H9 (cell line): ENCODE measurements at regions not wholly inside any gene's neighbourhood (a gene's known extent, or its start where the extent isn't known, plus 50 kb on each side); places are given as distances from the start of the nearest gene placed in this dataset.

Source experiments
- DNase-seq: peaks from one replicate; pipeline ENCODE4 v3.0.0-alpha.2; 2017
- H2AFZ ChIP-seq: one replicate; pipeline ENCODE4 v1.6.1; 2013; ENCODE audit warnings: mild to moderate bottlenecking, low read length, control low read depth, moderate library complexity
- H2AK5ac ChIP-seq: 2 replicates; pipeline ENCODE4 v1.6.1; 2013; ENCODE audit warnings: low read length, control low read depth, mixed read lengths; ENCODE audit not compliant: insufficient read length
- H2BK120ac ChIP-seq: one replicate; pipeline ENCODE4 v1.6.1; 2013; ENCODE audit warnings: low read depth, mild to moderate bottlenecking, low read length, control low read depth, inconsistent platforms; ENCODE audit not compliant: poor library complexity, severe bottlenecking
- H2BK12ac ChIP-seq: 2 replicates; pipeline ENCODE4 v1.6.1; 2013; ENCODE audit warnings: low read length, control low read depth, mixed read lengths, low read depth; ENCODE audit not compliant: insufficient read length
- H2BK15ac ChIP-seq: 2 replicates; pipeline ENCODE4 v1.6.1; 2013; ENCODE audit warnings: low read depth, low read length, control low read depth
- H2BK20ac ChIP-seq: one replicate; pipeline ENCODE4 v1.6.1; 2013; ENCODE audit warnings: low read depth, mild to moderate bottlenecking, low read length, control low read depth, inconsistent platforms; ENCODE audit not compliant: poor library complexity, severe bottlenecking
- H2BK5ac ChIP-seq: 2 replicates; pipeline ENCODE4 v1.6.1; 2013; ENCODE audit warnings: low read length, control low read depth, mixed read lengths; ENCODE audit not compliant: insufficient read length
- H3K14ac ChIP-seq: 2 replicates; pipeline ENCODE4 v1.6.1; 2013; ENCODE audit warnings: low read length, control low read depth; ENCODE audit not compliant: insufficient read depth
- H3K18ac ChIP-seq: 2 replicates; pipeline ENCODE4 v1.6.1; 2013; ENCODE audit warnings: low read depth, mild to moderate bottlenecking, mixed read lengths, low read length, control low read depth; ENCODE audit not compliant: insufficient read length
- H3K23ac ChIP-seq: 2 replicates; pipeline ENCODE4 v1.6.1; 2013; ENCODE audit warnings: low read length, control low read depth, mixed read lengths, low read depth; ENCODE audit not compliant: insufficient read length
- H3K23me2 ChIP-seq: 2 replicates; pipeline ENCODE4 v1.6.1; 2013; ENCODE audit warnings: low read depth, mild to moderate bottlenecking, mixed read lengths, low read length, control low read depth; ENCODE audit not compliant: insufficient read length, poor library complexity, severe bottlenecking
- H3K27ac ChIP-seq: 2 replicates; pipeline ENCODE4 v1.5.1; 2013; ENCODE audit warnings: low read length, control low read depth, mixed read lengths, low read depth; ENCODE audit not compliant: insufficient read length
- H3K27me3 ChIP-seq: 2 replicates; pipeline ENCODE4 v1.6.1; 2013; ENCODE audit warnings: low read length, control low read depth, inconsistent platforms; ENCODE audit not compliant: insufficient read depth
- H3K4ac ChIP-seq: 2 replicates; pipeline ENCODE4 v1.6.1; 2013; ENCODE audit warnings: low read depth, mild to moderate bottlenecking, control low read depth, inconsistent platforms, low read length, moderate library complexity
- H3K4me1 ChIP-seq: 2 replicates; pipeline ENCODE4 v1.6.1; 2013; ENCODE audit warnings: low read length, control low read depth, inconsistent platforms; ENCODE audit not compliant: insufficient read depth
- H3K4me2 ChIP-seq: 2 replicates; pipeline ENCODE4 v1.6.1; 2013; ENCODE audit warnings: low read length, control low read depth, mixed read lengths; ENCODE audit not compliant: insufficient read length, insufficient read depth
- H3K56ac ChIP-seq: 2 replicates; pipeline ENCODE4 v1.6.1; 2013; ENCODE audit warnings: low read depth, mild to moderate bottlenecking, mixed read lengths, low read length, control low read depth; ENCODE audit not compliant: insufficient read length
- H3K79me1 ChIP-seq: 2 replicates; pipeline ENCODE4 v1.6.1; 2013; ENCODE audit warnings: low read depth, mild to moderate bottlenecking, moderate library complexity, low read length, control low read depth, inconsistent platforms; ENCODE audit not compliant: insufficient read depth, poor library complexity, severe bottlenecking
- H3K79me2 ChIP-seq: 2 replicates; pipeline ENCODE4 v1.6.1; 2013; ENCODE audit warnings: low read length, control low read depth, inconsistent platforms; ENCODE audit not compliant: insufficient read depth
- H3K9ac ChIP-seq: 2 replicates; pipeline ENCODE4 v1.6.1; 2013; ENCODE audit warnings: low read length, control low read depth, mixed read lengths; ENCODE audit not compliant: insufficient read length; ENCODE audit errors: extremely low read depth
- H3K9me3 ChIP-seq: one replicate; pipeline ENCODE4 v1.6.1; 2013; ENCODE audit warnings: low read depth, low read length, inconsistent platforms; ENCODE audit not compliant: control insufficient read depth
- H3T11ph ChIP-seq: one replicate; pipeline ENCODE4 v1.6.1; 2013; ENCODE audit warnings: mild to moderate bottlenecking, low read length, control low read depth, inconsistent platforms
- H4K20me1 ChIP-seq: one replicate; pipeline ENCODE4 v1.6.1; 2013; ENCODE audit not compliant: control insufficient read depth, insufficient read length, insufficient read depth
- H4K5ac ChIP-seq: 2 replicates; pipeline ENCODE4 v1.6.1; 2013; ENCODE audit warnings: low read depth, mild to moderate bottlenecking, mixed read lengths, low read length, control low read depth; ENCODE audit not compliant: insufficient read length
- H4K8ac ChIP-seq: replicated peaks from 2 replicates; pipeline ENCODE4 v1.6.1; 2013; ENCODE audit warnings: low read length, control low read depth, mixed read lengths, low read depth; ENCODE audit not compliant: insufficient read length
- H4K91ac ChIP-seq: 2 replicates; pipeline ENCODE4 v1.6.1; 2013; ENCODE audit warnings: low read depth, mild to moderate bottlenecking, moderate library complexity, mixed read lengths, low read length, control low read depth; ENCODE audit not compliant: insufficient read length
- H3K27ac Mint-ChIP-seq, 3 experiments: 2 replicates in 2 of 3; 3 replicates in 1 of 3; pipeline ENCODE4 v1.8.0; 2020 to 2021; ENCODE audit warnings: mixed read lengths in 3 of 3, mild to moderate bottlenecking in 1 of 3, moderate library complexity in 1 of 3
- H3K27me3 Mint-ChIP-seq: 2 replicates; pipeline ENCODE4 v1.8.0; 2021; ENCODE audit warnings: low read depth, mild to moderate bottlenecking, moderate library complexity, mixed read lengths
- H3K36me3 Mint-ChIP-seq, 3 experiments: 2 replicates in 2 of 3; 3 replicates in 1 of 3; pipeline ENCODE4 v1.8.0; 2020 to 2021; ENCODE audit warnings: low read depth in 3 of 3, mixed read lengths in 3 of 3; ENCODE audit not compliant: insufficient read depth in 1 of 3
- H3K4me1 Mint-ChIP-seq, 2 experiments: 2 replicates each; pipeline ENCODE4 v1.8.0; 2020; ENCODE audit warnings: mixed read lengths in 2 of 2
- H3K4me3 Mint-ChIP-seq, 2 experiments: 2 replicates in 1 of 2; 3 replicates in 1 of 2; pipeline ENCODE4 v1.8.0; 2020 to 2021; ENCODE audit warnings: mild to moderate bottlenecking in 2 of 2, mixed read lengths in 2 of 2, moderate library complexity in 1 of 2
- H3K9me3 Mint-ChIP-seq, 2 experiments: 2 replicates in 1 of 2; 3 replicates in 1 of 2; pipeline ENCODE4 v1.8.0; 2020; ENCODE audit warnings: mild to moderate bottlenecking in 2 of 2, mixed read lengths in 2 of 2, moderate library complexity in 1 of 2
- CTCF ChIP-seq: fragments of 200-600 bp; sonication (generic); conservative IDR thresholded peaks from 3 replicates; pipeline ENCODE4 v1.8.0; 2021; ENCODE audit warnings: antibody characterized with exemption, mild to moderate bottlenecking
- WGBS: extraction: QIAGEN DNeasy Blood & Tissue Kit; methylation state at CpG from one replicate; pipeline ENCODE4 v1.1.7; 2013; ENCODE audit warnings: missing lambda C conversion rate, low lambda C conversion rate, mixed read lengths; ENCODE audit not compliant: insufficient read length; ENCODE audit errors: extremely low coverage; 5-methylcytosine and 5-hydroxymethylcytosine counted together

GRCh38 chr22:49212466-49212865, 615.2 kb downstream of the BRD1 start:
- no peak overlapping the region for H3K56ac ChIP-seq
- no peak overlapping the region for H4K8ac ChIP-seq
- H3K4me1 ChIP-seq, result no peaks in the 10 kb centered on the region
- no peak overlapping the region for H3K9ac ChIP-seq
- WGBS, result no CpG with 5 or more reads among the region's 11 CpGs
- no peaks in the 10 kb centered on the region for H4K20me1 ChIP-seq
- Mint-ChIP-seq H3K4me1 (no peaks in the 10 kb centered on the region), H3K27me3 (peaks cover 40% of the 10 kb centered on the region), H3K4me3 (no peak overlapping the region), H3K27ac (no peak overlapping the region), H3K36me3 (0 out of 7 replicates have a peak, but pooled peaks cover 0 to 5% (median 0%) of the 10 kb centered on the region in 3 experiments), H3K9me3 (peaks cover 10% of the 10 kb centered on the region in 2 experiments)
- H4K5ac ChIP-seq, result no peak overlapping the region
- no peaks in the 10 kb centered on the region for H3K9me3 ChIP-seq
- no peak overlapping the region for H3K18ac ChIP-seq
- H3K79me1 ChIP-seq, result no peaks in the 10 kb centered on the region
- no peak overlapping the region for H3K4ac ChIP-seq
- no peak overlapping the region for H3K27ac ChIP-seq
- H3K79me2 ChIP-seq, result no peaks in the 10 kb centered on the region
- H3T11ph ChIP-seq, result no peak overlapping the region
- H3K23me2 ChIP-seq, result no peaks in the 10 kb centered on the region
- no peak overlapping the region for H3K4me2 ChIP-seq
- no peak overlapping the region for H3K14ac ChIP-seq
- no peak overlapping the region for H2BK120ac ChIP-seq
- no peak overlapping the region for H2AK5ac ChIP-seq
- no peak for TF ChIP-seq CTCF
- no peak overlapping the region for H2BK20ac ChIP-seq
- no peak overlapping the region for H3K23ac ChIP-seq
- no peak overlapping the region for H2BK15ac ChIP-seq
- peak; percentile 15 for DNase-seq
- H4K91ac ChIP-seq, result no peak overlapping the region
- H3K27me3 ChIP-seq, result no peaks in the 10 kb centered on the region
- H2BK5ac ChIP-seq, result no peak overlapping the region
- no peak overlapping the region for H2AFZ ChIP-seq
- H2BK12ac ChIP-seq, result no peak overlapping the region
